H9 (cell line): ENCODE measurements at regions not wholly inside any gene's neighbourhood (a gene's known extent, or its start where the extent isn't known, plus 50 kb on each side); places are given as distances from the start of the nearest gene placed in this dataset.

Source experiments
- DNase-seq: peaks from one replicate; pipeline ENCODE4 v3.0.0-alpha.2; 2017
- H2AFZ ChIP-seq: one replicate; pipeline ENCODE4 v1.6.1; 2013; ENCODE audit warnings: mild to moderate bottlenecking, low read length, control low read depth, moderate library complexity
- H2AK5ac ChIP-seq: 2 replicates; pipeline ENCODE4 v1.6.1; 2013; ENCODE audit warnings: low read length, control low read depth, mixed read lengths; ENCODE audit not compliant: insufficient read length
- H2BK120ac ChIP-seq: one replicate; pipeline ENCODE4 v1.6.1; 2013; ENCODE audit warnings: low read depth, mild to moderate bottlenecking, low read length, control low read depth, inconsistent platforms; ENCODE audit not compliant: poor library complexity, severe bottlenecking
- H2BK12ac ChIP-seq: 2 replicates; pipeline ENCODE4 v1.6.1; 2013; ENCODE audit warnings: low read length, control low read depth, mixed read lengths, low read depth; ENCODE audit not compliant: insufficient read length
- H2BK15ac ChIP-seq: 2 replicates; pipeline ENCODE4 v1.6.1; 2013; ENCODE audit warnings: low read depth, low read length, control low read depth
- H2BK20ac ChIP-seq: one replicate; pipeline ENCODE4 v1.6.1; 2013; ENCODE audit warnings: low read depth, mild to moderate bottlenecking, low read length, control low read depth, inconsistent platforms; ENCODE audit not compliant: poor library complexity, severe bottlenecking
- H2BK5ac ChIP-seq: 2 replicates; pipeline ENCODE4 v1.6.1; 2013; ENCODE audit warnings: low read length, control low read depth, mixed read lengths; ENCODE audit not compliant: insufficient read length
- H3K14ac ChIP-seq: 2 replicates; pipeline ENCODE4 v1.6.1; 2013; ENCODE audit warnings: low read length, control low read depth; ENCODE audit not compliant: insufficient read depth
- H3K18ac ChIP-seq: 2 replicates; pipeline ENCODE4 v1.6.1; 2013; ENCODE audit warnings: low read depth, mild to moderate bottlenecking, mixed read lengths, low read length, control low read depth; ENCODE audit not compliant: insufficient read length
- H3K23ac ChIP-seq: 2 replicates; pipeline ENCODE4 v1.6.1; 2013; ENCODE audit warnings: low read length, control low read depth, mixed read lengths, low read depth; ENCODE audit not compliant: insufficient read length
- H3K23me2 ChIP-seq: 2 replicates; pipeline ENCODE4 v1.6.1; 2013; ENCODE audit warnings: low read depth, mild to moderate bottlenecking, mixed read lengths, low read length, control low read depth; ENCODE audit not compliant: insufficient read length, poor library complexity, severe bottlenecking
- H3K27ac ChIP-seq: 2 replicates; pipeline ENCODE4 v1.5.1; 2013; ENCODE audit warnings: low read length, control low read depth, mixed read lengths, low read depth; ENCODE audit not compliant: insufficient read length
- H3K27me3 ChIP-seq: 2 replicates; pipeline ENCODE4 v1.6.1; 2013; ENCODE audit warnings: low read length, control low read depth, inconsistent platforms; ENCODE audit not compliant: insufficient read depth
- H3K4ac ChIP-seq: 2 replicates; pipeline ENCODE4 v1.6.1; 2013; ENCODE audit warnings: low read depth, mild to moderate bottlenecking, control low read depth, inconsistent platforms, low read length, moderate library complexity
- H3K4me1 ChIP-seq: 2 replicates; pipeline ENCODE4 v1.6.1; 2013; ENCODE audit warnings: low read length, control low read depth, inconsistent platforms; ENCODE audit not compliant: insufficient read depth
- H3K4me2 ChIP-seq: 2 replicates; pipeline ENCODE4 v1.6.1; 2013; ENCODE audit warnings: low read length, control low read depth, mixed read lengths; ENCODE audit not compliant: insufficient read length, insufficient read depth
- H3K56ac ChIP-seq: 2 replicates; pipeline ENCODE4 v1.6.1; 2013; ENCODE audit warnings: low read depth, mild to moderate bottlenecking, mixed read lengths, low read length, control low read depth; ENCODE audit not compliant: insufficient read length
- H3K79me1 ChIP-seq: 2 replicates; pipeline ENCODE4 v1.6.1; 2013; ENCODE audit warnings: low read depth, mild to moderate bottlenecking, moderate library complexity, low read length, control low read depth, inconsistent platforms; ENCODE audit not compliant: insufficient read depth, poor library complexity, severe bottlenecking
- H3K79me2 ChIP-seq: 2 replicates; pipeline ENCODE4 v1.6.1; 2013; ENCODE audit warnings: low read length, control low read depth, inconsistent platforms; ENCODE audit not compliant: insufficient read depth
- H3K9ac ChIP-seq: 2 replicates; pipeline ENCODE4 v1.6.1; 2013; ENCODE audit warnings: low read length, control low read depth, mixed read lengths; ENCODE audit not compliant: insufficient read length; ENCODE audit errors: extremely low read depth
- H3K9me3 ChIP-seq: one replicate; pipeline ENCODE4 v1.6.1; 2013; ENCODE audit warnings: low read depth, low read length, inconsistent platforms; ENCODE audit not compliant: control insufficient read depth
- H3T11ph ChIP-seq: one replicate; pipeline ENCODE4 v1.6.1; 2013; ENCODE audit warnings: mild to moderate bottlenecking, low read length, control low read depth, inconsistent platforms
- H4K20me1 ChIP-seq: one replicate; pipeline ENCODE4 v1.6.1; 2013; ENCODE audit not compliant: control insufficient read depth, insufficient read length, insufficient read depth
- H4K5ac ChIP-seq: 2 replicates; pipeline ENCODE4 v1.6.1; 2013; ENCODE audit warnings: low read depth, mild to moderate bottlenecking, mixed read lengths, low read length, control low read depth; ENCODE audit not compliant: insufficient read length
- H4K8ac ChIP-seq: replicated peaks from 2 replicates; pipeline ENCODE4 v1.6.1; 2013; ENCODE audit warnings: low read length, control low read depth, mixed read lengths, low read depth; ENCODE audit not compliant: insufficient read length
- H4K91ac ChIP-seq: 2 replicates; pipeline ENCODE4 v1.6.1; 2013; ENCODE audit warnings: low read depth, mild to moderate bottlenecking, moderate library complexity, mixed read lengths, low read length, control low read depth; ENCODE audit not compliant: insufficient read length
- H3K27ac Mint-ChIP-seq, 3 experiments: 2 replicates in 2 of 3; 3 replicates in 1 of 3; pipeline ENCODE4 v1.8.0; 2020 to 2021; ENCODE audit warnings: mixed read lengths in 3 of 3, mild to moderate bottlenecking in 1 of 3, moderate library complexity in 1 of 3
- H3K27me3 Mint-ChIP-seq: 2 replicates; pipeline ENCODE4 v1.8.0; 2021; ENCODE audit warnings: low read depth, mild to moderate bottlenecking, moderate library complexity, mixed read lengths
- H3K36me3 Mint-ChIP-seq, 3 experiments: 2 replicates in 2 of 3; 3 replicates in 1 of 3; pipeline ENCODE4 v1.8.0; 2020 to 2021; ENCODE audit warnings: low read depth in 3 of 3, mixed read lengths in 3 of 3; ENCODE audit not compliant: insufficient read depth in 1 of 3
- H3K4me1 Mint-ChIP-seq, 2 experiments: 2 replicates each; pipeline ENCODE4 v1.8.0; 2020; ENCODE audit warnings: mixed read lengths in 2 of 2
- H3K4me3 Mint-ChIP-seq, 2 experiments: 2 replicates in 1 of 2; 3 replicates in 1 of 2; pipeline ENCODE4 v1.8.0; 2020 to 2021; ENCODE audit warnings: mild to moderate bottlenecking in 2 of 2, mixed read lengths in 2 of 2, moderate library complexity in 1 of 2
- H3K9me3 Mint-ChIP-seq, 2 experiments: 2 replicates in 1 of 2; 3 replicates in 1 of 2; pipeline ENCODE4 v1.8.0; 2020; ENCODE audit warnings: mild to moderate bottlenecking in 2 of 2, mixed read lengths in 2 of 2, moderate library complexity in 1 of 2
- CTCF ChIP-seq: fragments of 200-600 bp; sonication (generic); conservative IDR thresholded peaks from 3 replicates; pipeline ENCODE4 v1.8.0; 2021; ENCODE audit warnings: antibody characterized with exemption, mild to moderate bottlenecking
- WGBS: extraction: QIAGEN DNeasy Blood & Tissue Kit; methylation state at CpG from one replicate; pipeline ENCODE4 v1.1.7; 2013; ENCODE audit warnings: missing lambda C conversion rate, low lambda C conversion rate, mixed read lengths; ENCODE audit not compliant: insufficient read length; ENCODE audit errors: extremely low coverage; 5-methylcytosine and 5-hydroxymethylcytosine counted together

- Histone ChIP-seq H3K56ac (no peak overlapping the region), H3K27ac (no peak overlapping the region), H3K23me2 (no peaks in the 10 kb centered on the region), H2AFZ (no peak overlapping the region), H2AK5ac (no peak overlapping the region), H4K91ac (no peak overlapping the region), H3K9ac (no peak overlapping the region), H3K9me3 (no peaks in the 10 kb centered on the region), H3K4me2 (no peak overlapping the region), H3K4me1 (no peaks in the 10 kb centered on the region), H4K8ac (no peak overlapping the region), H3K14ac (no peak overlapping the region), H3K4ac (no peak overlapping the region), H4K20me1 (no peaks in the 10 kb centered on the region), H3K27me3 (no peaks in the 10 kb centered on the region), H2BK120ac (no peak overlapping the region), H2BK12ac (no peak overlapping the region), H3K79me1 (no peaks in the 10 kb centered on the region), H2BK15ac (no peak overlapping the region), H3K79me2 (no peaks in the 10 kb centered on the region), H2BK20ac (no peak overlapping the region), H3K18ac (no peak overlapping the region), H3T11ph (no peak overlapping the region), H3K23ac (no peak overlapping the region), H4K5ac (no peak overlapping the region), H2BK5ac (no peak overlapping the region)
- H3K36me3 Mint-ChIP-seq: no peaks in the 10 kb centered on the region; a peak in 1 of 7 replicates
- H3K27me3 Mint-ChIP-seq: no peaks in the 10 kb centered on the region
- H3K27ac Mint-ChIP-seq: no peak overlapping the region
- WGBS: no CpG with 5 or more reads among the region's 7 CpGs
- H3K4me3 Mint-ChIP-seq: no peak overlapping the region
- peaks cover 4% of the 10 kb centered on the region in 2 experiments; a peak in 2 of 4 replicates for H3K4me1 Mint-ChIP-seq
- DNase-seq: no peak
- TF ChIP-seq CTCF: no peak
- no peaks in the 10 kb centered on the region for H3K9me3 Mint-ChIP-seq
Measured at GRCh38 chr4:13151194-13151593, 332.9 kb downstream of the RAB28 start.
